ENCODE measurements at regions not wholly inside any gene's neighbourhood (a gene's known extent, or its start where the extent isn't known, plus 50 kb on each side); places are given as distances from the start of the nearest gene placed in this dataset.

GRCh38 chr18:1875219-1875618 is 696.1 kb downstream of the METTL4 start:
- no peak for TF ChIP-seq POLR2AphosphoS5 (IDR thresholded peaks at IDR 0.05; ENCODE audit: borderline replicate concordance, low read depth, low read length)
- no peak for TF ChIP-seq EZH2 (IDR thresholded peaks at IDR 0.05)
- no peak for TF ChIP-seq FOXP2 (optimal IDR thresholded peaks at IDR 0.05; ENCODE audit: control extremely low read depth, extremely low read length, insufficient read depth)
